Skin epidermis (tissue), 12 donors: ENCODE measurements at regions not wholly inside any gene's neighbourhood (a gene's known extent, or its start where the extent isn't known, plus 50 kb on each side); places are given as distances from the start of the nearest gene placed in this dataset.

ENCODE experiments used
- H3K27ac ChIP-seq, 21 experiments: fragments of 200-600 bp; sonication (generic) in 11 of 21; one replicate each; pipeline ENCODE4 v1.5.0; 2020; ENCODE audit warnings: mild to moderate bottlenecking in 3 of 21, inconsistent platforms in 2 of 21, moderate library complexity in 2 of 21
- H3K4me3 ChIP-seq, 7 experiments: fragments of 200-600 bp; sonication (generic) in 2 of 7; one replicate each; pipeline ENCODE4 v1.5.0; 2020; ENCODE audit warnings: inconsistent platforms in 2 of 7, mild to moderate bottlenecking in 2 of 7, moderate library complexity in 1 of 7

DNA sequence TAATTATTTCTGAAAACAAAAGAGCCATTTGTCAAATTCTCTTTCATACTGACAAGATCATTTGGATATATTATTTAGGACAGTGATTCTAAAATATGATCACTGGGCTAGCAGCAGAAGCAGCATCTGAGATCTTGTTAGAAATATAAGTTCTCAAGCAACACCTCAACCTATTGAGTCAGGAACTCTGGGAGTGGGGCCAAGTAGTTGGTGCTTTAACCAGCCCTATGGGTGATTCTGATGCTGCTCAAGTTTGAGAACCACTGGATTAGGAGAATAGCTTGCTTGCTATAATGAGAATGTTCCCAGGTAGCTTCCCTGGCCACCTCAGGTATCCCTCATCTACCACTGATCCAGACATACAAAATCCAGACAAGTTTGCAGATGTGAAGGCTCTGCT, 466.9 kb upstream of the CELF4 start:
- H3K27ac ChIP-seq, result no peak overlapping the region
- no peak overlapping the region for H3K4me3 ChIP-seq

GRCh38 chr18:38028946-38029345, 463.3 kb upstream of the CELF4 start:
- H3K4me3 ChIP-seq, result no peak overlapping the region
- no peak overlapping the region for H3K27ac ChIP-seq

- Histone ChIP-seq H3K27ac (no peak overlapping the region), H3K4me3 (no peak overlapping the region)
These were observed 459.9 kb upstream of the CELF4 start for GRCh38 chr18:38025433-38026038.

GRCh38 chr18:38023871-38024270, 458.3 kb upstream of the CELF4 start:
- H3K27ac ChIP-seq, result no peak overlapping the region
- no peak overlapping the region for H3K4me3 ChIP-seq

GRCh38 chr18:38022234-38022633, 456.6 kb upstream of the CELF4 start:
- no peak overlapping the region for H3K27ac ChIP-seq

DNA sequence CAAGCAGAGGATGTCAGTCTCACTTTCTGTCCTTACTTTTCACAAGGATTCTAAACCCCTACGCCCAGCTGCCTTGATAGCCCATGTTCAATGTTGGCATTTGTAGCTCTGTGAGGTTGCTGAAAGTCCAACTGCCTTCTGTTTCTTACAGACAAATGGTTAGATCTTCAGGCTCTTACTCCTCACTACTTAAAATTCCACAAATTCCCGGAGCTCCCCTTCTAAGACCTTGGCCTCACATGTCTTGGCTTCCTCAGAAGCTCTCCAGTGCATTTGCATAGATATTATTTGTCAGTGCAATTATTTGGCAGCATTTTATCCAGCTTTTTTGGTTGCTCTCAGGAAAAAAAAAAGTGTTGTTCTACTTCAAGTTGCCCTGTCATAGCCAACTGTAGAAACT, 453.7 kb upstream of the CELF4 start:
- Histone ChIP-seq H3K4me3 (no peak overlapping the region), H3K27ac (no peak overlapping the region)

More at GRCh38 chr18:38022234-38022633, 456.6 kb upstream of the CELF4 start:
- H3K4me3 ChIP-seq, result no peak overlapping the region

DNA sequence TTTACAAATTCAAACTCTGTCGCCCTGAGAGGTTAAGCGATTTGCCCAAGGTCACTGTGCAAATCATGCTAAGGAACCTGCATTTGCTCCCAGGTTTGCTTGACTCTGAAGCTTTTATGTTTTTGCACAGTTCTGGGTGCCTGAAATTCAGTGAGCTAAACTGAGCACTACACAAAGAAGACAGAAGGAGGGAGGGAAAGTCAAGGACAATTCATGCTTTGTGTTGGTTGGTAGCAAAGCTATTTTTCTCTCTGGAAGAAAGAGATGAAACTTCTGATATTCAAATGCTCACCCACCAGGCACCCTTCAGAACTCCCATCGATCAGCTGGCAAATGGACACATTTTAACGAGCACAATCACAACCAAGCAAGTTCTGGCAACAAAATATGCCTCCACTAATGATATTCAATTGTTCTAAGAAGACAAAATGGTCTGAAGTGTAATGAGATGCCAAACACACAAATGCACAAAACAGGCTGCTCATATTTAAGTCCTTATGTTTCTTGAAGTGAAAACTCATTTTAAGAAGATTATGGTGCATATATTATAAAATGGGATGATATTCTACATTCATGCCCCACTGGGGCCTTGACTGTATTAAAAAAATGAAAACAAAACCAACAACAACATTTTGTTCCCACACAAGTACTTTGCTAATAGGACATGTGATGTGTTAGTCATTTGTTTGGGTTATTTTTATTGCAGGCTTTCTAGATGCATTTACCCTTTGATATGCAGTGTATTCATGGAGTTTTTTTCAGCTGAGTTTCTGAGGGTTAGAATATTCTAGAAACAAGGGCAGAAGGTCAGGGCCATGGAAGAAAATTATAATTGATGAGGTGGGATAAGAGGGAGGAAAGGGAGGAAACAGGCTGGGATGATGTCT, 445.6 kb upstream of the CELF4 start:
- H3K4me3 ChIP-seq, result no peak overlapping the region

DNA sequence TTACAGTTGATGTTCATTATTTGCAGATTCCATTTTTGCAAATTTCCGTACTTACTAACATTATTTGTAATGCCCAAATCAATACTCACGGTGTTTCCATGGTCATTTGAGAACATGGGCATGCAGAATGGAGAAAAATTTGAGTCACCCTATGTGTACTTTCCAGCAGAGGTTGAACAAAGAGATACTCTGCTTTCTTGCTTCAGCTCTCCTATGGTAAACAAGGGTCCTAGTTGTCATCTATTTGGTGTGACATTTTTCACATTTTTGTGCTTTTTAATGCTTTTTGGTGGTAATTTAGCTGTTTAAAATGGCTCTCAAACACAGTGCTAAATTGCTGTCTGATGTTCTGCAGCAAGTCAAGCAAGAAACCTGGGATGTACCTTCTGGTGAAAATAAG, 444.4 kb upstream of the CELF4 start:
- Histone ChIP-seq H3K4me3 (no peak overlapping the region), H3K27ac (no peak overlapping the region)

More for the DNA sequence above, 445.6 kb upstream of the CELF4 start:
- H3K27ac ChIP-seq, result no peak overlapping the region

DNA sequence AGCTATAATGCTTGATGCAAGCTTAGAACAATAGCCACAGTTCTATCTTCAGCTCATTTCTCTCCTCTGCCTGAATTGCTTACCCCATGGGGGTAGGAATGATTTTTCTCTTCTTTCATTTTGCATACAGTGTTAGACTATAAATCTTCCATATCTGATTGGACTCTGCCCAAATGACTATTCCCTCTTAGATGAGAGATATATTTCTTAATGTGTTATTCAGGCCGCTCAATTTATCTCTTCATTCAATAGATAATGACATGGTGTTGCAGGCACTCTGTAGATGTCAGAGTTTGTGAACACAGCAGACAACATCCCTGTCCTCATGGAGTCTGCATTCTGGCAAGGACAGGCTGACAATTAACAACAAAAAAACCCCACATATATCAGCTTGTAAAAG, 443.7 kb upstream of the CELF4 start:
- no peak overlapping the region for H3K4me3 ChIP-seq
- H3K27ac ChIP-seq, result no peak overlapping the region

GRCh38 chr18:38007676-38008330, 442.2 kb upstream of the CELF4 start:
- H3K27ac ChIP-seq, result no peak overlapping the region
- no peak overlapping the region for H3K4me3 ChIP-seq

GRCh38 chr18:38007026-38007425, 441.4 kb upstream of the CELF4 start:
- Histone ChIP-seq H3K4me3 (no peak overlapping the region), H3K27ac (no peak overlapping the region)

DNA sequence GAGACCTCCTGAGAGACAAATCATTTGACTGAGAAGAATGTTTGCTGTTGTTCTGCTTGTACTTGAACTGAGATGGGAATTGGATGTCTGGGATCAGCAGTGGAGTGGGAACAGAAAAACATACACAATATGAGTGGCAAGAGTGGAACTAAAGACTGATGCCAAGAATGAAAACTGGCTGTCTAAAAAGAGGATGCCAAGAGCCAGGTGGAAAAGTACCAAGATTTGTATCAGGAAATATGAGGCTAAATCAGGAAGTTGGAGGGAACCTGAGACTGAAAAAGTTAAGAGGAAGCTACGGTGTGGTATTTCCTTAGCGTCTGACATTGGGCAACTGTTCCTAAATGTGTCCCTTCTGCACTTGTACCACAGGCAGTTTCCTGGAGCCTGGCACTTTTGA, 440.9 kb upstream of the CELF4 start:
- no peak overlapping the region for H3K27ac ChIP-seq
- no peak overlapping the region for H3K4me3 ChIP-seq

DNA sequence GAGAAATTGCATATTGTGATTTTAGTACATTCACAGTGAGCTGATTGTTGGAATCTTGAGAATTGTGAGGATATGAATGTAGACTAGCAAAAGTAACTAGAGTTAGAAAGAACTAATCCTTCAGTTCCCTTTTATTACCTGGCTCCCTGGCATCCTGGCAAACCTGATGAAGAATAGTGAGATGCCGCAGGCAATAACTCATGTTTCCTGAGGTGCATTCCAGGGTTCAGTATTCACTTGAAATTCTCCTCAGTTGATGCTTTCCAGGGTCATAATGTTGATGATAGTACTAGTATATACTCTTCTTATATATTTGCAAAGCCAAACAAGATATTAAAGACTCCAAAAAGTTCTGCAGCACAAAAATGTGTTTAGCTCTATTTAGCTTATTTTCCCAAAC, 432.1 kb upstream of the CELF4 start:
- H3K4me3 ChIP-seq, result no peak overlapping the region
- no peak overlapping the region for H3K27ac ChIP-seq

DNA sequence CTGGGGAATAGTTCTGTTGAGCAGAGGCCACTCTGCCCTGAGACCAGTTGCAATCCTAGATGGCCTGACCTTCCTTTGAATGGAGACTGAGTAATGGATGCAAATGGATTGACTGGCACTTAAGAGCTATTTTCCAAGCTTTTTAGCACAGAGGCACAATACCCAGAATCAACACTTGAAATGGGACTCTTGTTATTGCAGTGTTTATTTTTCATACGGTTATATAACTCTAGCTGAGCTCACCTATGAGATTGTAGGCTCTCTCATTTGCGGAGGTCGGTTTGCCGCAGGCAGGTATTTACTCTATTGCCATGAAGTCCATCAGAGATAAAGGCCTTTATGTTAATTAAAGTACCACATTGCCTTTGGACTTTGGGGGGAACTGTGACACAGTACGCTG, 422.3 kb upstream of the CELF4 start:
- H3K27ac ChIP-seq, result no peak overlapping the region
- no peak overlapping the region for H3K4me3 ChIP-seq

DNA sequence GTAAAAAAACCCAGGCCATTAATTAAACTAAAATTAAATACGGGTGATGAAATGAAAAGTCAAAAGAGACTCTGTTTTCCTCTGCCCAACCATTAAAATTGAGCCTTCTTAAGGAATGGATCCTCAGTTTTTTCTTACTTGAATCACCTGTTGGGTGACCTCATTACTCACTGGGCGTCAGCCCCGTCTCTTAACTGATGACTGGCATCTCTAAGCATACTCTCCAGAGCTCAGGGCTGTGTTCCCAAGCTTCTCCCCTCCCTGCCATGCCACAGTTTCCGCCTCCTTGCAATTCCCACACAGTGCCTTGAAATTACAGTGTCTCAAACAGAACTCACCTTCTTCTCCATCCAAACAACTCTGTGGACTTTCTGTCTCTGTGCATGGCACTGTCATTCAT, 421.1 kb upstream of the CELF4 start:
- Histone ChIP-seq H3K27ac (no peak overlapping the region), H3K4me3 (no peak overlapping the region)

DNA sequence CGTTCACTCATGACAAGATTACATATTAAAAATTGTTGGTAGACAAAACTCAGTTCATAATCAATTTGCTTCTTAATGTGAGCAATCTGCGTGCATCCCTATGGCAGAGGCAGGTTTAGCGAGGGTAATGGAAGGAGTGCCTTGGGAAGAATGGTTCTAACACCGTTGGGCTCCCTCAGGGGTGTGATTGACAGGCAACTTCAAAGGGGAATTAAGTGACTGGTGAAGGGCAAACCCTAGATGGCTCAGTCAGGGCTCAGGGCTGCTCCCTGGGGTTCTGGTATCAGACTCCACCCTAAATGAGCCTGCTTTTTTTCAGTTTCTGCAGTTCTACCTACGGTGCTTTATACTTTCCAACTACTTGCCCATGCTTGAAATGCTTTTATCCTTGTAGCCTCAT, 419.5 kb upstream of the CELF4 start:
- Histone ChIP-seq H3K27ac (no peak overlapping the region), H3K4me3 (no peak overlapping the region)

- Histone ChIP-seq H3K4me3 (no peak overlapping the region), H3K27ac (no peak overlapping the region)
These were observed 415.0 kb upstream of the CELF4 start for GRCh38 chr18:37980556-37980955.

DNA sequence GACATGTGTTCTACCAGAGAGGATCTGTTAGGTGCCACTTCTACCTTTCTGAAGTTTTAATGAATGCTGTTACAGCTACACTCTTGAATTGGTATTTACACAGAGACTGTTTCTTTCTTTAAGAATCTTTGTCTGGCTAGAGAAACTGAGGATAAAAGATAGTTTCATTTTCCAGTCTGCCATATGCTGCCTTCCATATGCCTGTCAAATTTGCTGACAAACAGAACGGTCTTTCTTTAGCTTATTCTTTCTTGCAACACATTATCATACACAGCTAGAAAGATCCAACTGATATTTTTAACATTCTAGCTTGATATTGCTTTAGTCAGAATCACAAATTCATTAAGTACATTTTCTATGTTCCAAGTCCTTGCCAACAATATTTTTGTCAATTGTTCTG, 409.8 kb upstream of the CELF4 start:
- H3K27ac ChIP-seq, result no peak overlapping the region
- H3K4me3 ChIP-seq, result no peak overlapping the region

DNA sequence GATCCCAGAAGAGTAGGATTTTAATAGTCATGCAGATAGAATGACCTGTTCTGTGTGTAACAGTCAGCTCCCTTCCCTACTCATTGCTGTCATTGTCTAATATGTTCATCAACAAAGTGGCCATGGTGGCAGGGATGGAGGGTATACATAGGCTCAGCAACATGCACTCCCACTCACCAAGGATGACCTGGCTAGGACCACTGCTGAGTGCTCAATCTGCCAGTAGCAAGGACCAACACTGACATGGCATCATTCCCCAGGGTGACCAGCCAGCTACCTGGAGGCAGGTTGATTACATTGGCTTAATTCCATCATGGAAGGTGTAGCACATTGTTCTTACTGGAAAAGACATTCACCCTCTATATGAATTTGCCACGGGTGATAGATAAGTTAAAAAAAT, 401.7 kb upstream of the CELF4 start:
- Histone ChIP-seq H3K27ac (no peak overlapping the region), H3K4me3 (no peak overlapping the region)

DNA sequence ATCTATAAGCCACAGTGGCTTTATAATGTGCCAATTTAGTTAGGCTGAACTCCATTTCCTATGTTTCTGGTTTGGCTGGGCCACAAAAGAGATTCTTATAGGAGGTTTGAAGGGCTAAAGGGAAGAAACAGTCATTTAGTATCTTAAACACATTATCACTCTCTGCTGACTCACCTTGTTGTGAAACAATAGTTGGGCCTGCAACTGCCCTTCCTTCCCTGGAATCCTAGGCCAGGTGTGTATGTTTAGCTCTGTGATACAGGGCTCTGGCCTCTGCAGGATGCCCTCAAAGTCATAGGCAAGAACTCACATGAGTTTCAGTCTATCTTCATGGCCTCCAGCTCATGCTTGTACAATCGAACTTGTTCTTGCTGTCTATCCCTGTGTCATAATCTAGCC, 400.0 kb upstream of the CELF4 start:
- H3K4me3 ChIP-seq, result no peak overlapping the region
- H3K27ac ChIP-seq, result no peak overlapping the region
